22Rv1 (cell line): ENCODE measurements at regions not wholly inside any gene's neighbourhood (a gene's known extent, or its start where the extent isn't known, plus 50 kb on each side); places are given as distances from the start of the nearest gene placed in this dataset.

Experiments used
- ZFX ChIP-seq: fragments of 450-650 bp; IDR thresholded peaks from 2 replicates; pipeline ENCODE4 v1.6.1; 2017; ENCODE audit warnings: antibody characterized with exemption, borderline replicate concordance
- TF ChIP-seq, protein P1 (sequence below): fragments of 450-650 bp; IDR thresholded peaks from 2 replicates; pipeline ENCODE4 v1.5.1; 2017; ENCODE audit warnings: mild to moderate bottlenecking

DNA sequence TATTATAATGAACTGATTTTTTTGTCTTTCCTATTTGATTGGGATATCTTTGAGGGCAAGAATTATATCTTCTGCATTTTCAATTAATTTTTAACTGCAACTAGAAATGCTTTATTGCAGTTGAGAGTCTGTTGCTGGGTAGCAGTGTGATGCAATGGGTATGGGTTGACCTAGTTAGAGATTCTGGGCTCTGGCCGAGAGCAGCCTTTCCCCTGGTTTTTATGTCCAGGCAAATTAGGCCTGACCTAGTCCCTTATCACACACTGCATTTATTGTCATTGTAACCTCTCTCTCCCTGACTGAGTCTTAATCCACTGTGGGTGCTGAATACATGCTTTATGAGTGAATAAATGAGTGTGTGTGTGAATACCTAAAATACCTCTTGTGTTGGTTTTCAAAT, 206.4 kb upstream of the PTGFR start:
- TF ChIP-seq, protein P1, sequence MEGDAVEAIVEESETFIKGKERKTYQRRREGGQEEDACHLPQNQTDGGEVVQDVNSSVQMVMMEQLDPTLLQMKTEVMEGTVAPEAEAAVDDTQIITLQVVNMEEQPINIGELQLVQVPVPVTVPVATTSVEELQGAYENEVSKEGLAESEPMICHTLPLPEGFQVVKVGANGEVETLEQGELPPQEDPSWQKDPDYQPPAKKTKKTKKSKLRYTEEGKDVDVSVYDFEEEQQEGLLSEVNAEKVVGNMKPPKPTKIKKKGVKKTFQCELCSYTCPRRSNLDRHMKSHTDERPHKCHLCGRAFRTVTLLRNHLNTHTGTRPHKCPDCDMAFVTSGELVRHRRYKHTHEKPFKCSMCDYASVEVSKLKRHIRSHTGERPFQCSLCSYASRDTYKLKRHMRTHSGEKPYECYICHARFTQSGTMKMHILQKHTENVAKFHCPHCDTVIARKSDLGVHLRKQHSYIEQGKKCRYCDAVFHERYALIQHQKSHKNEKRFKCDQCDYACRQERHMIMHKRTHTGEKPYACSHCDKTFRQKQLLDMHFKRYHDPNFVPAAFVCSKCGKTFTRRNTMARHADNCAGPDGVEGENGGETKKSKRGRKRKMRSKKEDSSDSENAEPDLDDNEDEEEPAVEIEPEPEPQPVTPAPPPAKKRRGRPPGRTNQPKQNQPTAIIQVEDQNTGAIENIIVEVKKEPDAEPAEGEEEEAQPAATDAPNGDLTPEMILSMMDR: no peak
- TF ChIP-seq ZFX: no peak
